ENCODE measurements at regions not wholly inside any gene's neighbourhood (a gene's known extent, or its start where the extent isn't known, plus 50 kb on each side); places are given as distances from the start of the nearest gene placed in this dataset.

DNA sequence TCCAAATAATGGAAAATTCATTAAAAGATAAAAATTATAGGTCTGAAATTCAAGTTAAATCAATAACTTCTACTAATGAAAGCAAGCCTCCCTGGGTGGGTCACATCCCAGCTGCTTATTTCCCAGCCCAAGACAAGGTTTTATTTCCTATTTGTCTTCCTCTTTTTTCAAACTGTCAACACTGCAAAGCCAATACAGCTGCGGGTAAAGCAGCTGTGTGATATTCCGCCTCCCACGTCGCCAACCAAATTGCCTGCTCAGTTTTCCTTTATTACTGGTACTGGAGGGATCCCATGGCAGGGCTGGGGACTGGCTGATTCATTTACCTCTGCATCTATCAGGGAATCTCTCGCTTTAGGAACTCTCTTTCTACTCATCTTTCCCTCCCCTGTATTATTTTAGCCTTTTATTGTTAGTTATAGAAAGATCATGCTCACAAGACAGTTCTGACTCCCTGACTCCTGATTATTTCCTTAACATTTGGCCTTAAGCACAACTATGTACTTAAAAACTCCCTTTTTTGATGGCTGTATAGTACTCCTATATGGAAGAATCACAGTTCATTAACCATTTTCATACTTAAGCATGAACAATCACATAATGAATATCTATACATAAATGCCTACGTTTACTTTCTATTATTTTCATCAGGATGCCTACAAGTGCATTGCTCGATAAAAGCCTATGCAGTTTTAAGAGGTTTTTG is 253.1 kb downstream of the CDCA7 start:
- no peaks in the 10 kb centered on the region for H3K4me1 ChIP-seq
- intact Hi-C loops (cut with micrococcal nuclease), result no loop called here
- peak; percentile 16 for DNase-seq
- H3K27me3 ChIP-seq (ENCODE audit: low read depth), result peaks cover 20% of the 10 kb centered on the region
- no peak overlapping the region for H3K4me3 ChIP-seq
- H3K27ac ChIP-seq (replicated peaks), result no peak overlapping the region
- H3K36me3 ChIP-seq, result no peaks in the 10 kb centered on the region
- TF ChIP-seq, protein P1, sequence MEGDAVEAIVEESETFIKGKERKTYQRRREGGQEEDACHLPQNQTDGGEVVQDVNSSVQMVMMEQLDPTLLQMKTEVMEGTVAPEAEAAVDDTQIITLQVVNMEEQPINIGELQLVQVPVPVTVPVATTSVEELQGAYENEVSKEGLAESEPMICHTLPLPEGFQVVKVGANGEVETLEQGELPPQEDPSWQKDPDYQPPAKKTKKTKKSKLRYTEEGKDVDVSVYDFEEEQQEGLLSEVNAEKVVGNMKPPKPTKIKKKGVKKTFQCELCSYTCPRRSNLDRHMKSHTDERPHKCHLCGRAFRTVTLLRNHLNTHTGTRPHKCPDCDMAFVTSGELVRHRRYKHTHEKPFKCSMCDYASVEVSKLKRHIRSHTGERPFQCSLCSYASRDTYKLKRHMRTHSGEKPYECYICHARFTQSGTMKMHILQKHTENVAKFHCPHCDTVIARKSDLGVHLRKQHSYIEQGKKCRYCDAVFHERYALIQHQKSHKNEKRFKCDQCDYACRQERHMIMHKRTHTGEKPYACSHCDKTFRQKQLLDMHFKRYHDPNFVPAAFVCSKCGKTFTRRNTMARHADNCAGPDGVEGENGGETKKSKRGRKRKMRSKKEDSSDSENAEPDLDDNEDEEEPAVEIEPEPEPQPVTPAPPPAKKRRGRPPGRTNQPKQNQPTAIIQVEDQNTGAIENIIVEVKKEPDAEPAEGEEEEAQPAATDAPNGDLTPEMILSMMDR (IDR thresholded peaks at IDR 0.05; ENCODE audit: borderline replicate concordance), result no peak
- no peaks in the 10 kb centered on the region for H3K9me3 ChIP-seq (replicated peaks)

DNA sequence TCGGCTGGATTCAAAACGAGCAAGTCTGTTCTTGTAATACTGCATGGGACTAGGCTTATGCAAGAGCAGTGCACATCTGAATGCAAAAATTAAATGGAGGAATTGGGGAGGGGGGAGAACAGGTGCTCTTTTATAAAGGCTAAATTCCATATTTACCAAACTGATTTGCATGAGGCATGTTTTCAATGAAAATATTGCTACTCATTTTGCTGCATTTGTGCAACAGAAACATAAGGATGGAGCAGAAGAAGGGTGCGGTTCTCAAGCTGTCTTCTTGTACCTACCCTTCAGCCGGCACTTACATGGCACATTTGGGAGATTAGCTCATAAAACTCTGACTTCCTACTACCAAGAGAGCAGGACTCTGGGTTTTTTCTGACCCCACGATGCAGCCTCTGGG is 256.4 kb downstream of the CDCA7 start:
- peaks cover 30% of the 10 kb centered on the region for H3K27me3 ChIP-seq (ENCODE audit: low read depth)
- no peak for DNase-seq
- H3K4me1 ChIP-seq, result no peaks in the 10 kb centered on the region
- H3K4me3 ChIP-seq, result no peak overlapping the region
- H3K27ac ChIP-seq (replicated peaks), result no peak overlapping the region
- no peaks in the 10 kb centered on the region for H3K36me3 ChIP-seq
- H3K9me3 ChIP-seq (replicated peaks), result no peaks in the 10 kb centered on the region
- TF ChIP-seq, protein P1 (IDR thresholded peaks at IDR 0.05; ENCODE audit: borderline replicate concordance), result no peak
- intact Hi-C loops (cut with micrococcal nuclease), result no loop called here

DNA sequence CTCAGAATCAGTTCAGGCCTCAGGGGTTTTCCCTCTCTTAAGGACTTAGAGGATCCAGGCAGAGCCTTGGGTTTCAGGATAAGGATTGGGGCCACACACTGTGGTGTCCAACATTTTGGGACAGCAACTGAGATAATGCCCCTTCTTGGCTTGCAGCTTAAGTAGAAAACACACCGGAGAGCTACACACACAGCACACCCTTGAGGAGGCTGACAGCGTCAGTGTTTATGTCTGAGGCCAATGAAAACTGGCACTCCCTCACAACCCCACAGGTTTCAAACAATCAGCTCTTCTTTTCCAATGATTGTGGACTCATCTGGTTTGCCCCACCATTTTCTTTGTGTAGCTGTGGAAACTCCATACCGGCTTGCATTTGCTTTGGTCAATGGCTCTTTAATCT is 257.7 kb downstream of the CDCA7 start:
- Histone ChIP-seq H3K27ac (replicated peaks) (no peak overlapping the region), H3K4me1 (no peaks in the 10 kb centered on the region), H3K27me3 (ENCODE audit: low read depth) (peaks cover 30% of the 10 kb centered on the region), H3K4me3 (no peak overlapping the region), H3K36me3 (no peaks in the 10 kb centered on the region), H3K9me3 (replicated peaks) (peaks cover 7% of the 10 kb centered on the region)
- TF ChIP-seq, protein P1 (IDR thresholded peaks at IDR 0.05; ENCODE audit: borderline replicate concordance), result no peak
- no peak for DNase-seq
- intact Hi-C loops (cut with micrococcal nuclease), result no loop called here

DNA sequence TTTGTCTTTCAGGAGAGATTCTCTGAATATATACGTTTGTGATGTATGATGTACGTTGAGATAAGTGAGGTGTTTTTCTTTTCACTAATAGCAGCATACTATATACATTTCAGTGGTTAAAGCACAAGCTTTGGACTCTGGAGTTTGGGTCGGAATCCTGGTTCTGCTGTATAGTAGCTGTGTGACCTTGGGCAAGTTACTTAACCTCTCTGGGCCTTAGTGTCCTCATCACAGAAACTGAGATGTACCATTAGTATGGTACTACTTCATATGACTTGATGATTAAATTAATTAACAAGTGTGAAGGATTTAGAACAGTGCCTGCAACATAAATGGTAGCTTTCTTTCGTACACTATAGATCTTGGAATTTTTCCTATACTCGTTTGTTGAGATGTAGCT is 258.7 kb downstream of the CDCA7 start:
- H3K4me3 ChIP-seq, result no peak overlapping the region
- H3K9me3 ChIP-seq (replicated peaks), result peaks cover 9% of the 10 kb centered on the region
- no peak overlapping the region for H3K27ac ChIP-seq (replicated peaks)
- intact Hi-C loops (cut with micrococcal nuclease), result no loop called here
- no peaks in the 10 kb centered on the region for H3K36me3 ChIP-seq
- no peak for DNase-seq
- no peaks in the 10 kb centered on the region for H3K4me1 ChIP-seq
- TF ChIP-seq, protein P1 (IDR thresholded peaks at IDR 0.05; ENCODE audit: borderline replicate concordance), result no peak
- H3K27me3 ChIP-seq (ENCODE audit: low read depth), result peaks cover 30% of the 10 kb centered on the region

- DNase-seq, result no peak
- H3K4me1 ChIP-seq, result no peaks in the 10 kb centered on the region
These were observed 259.7 kb downstream of the CDCA7 start for GRCh38 chr2:173614265-173614930.

More at GRCh38 chr2:173614265-173614930, 259.7 kb downstream of the CDCA7 start:
- H3K27me3 ChIP-seq (ENCODE audit: low read depth), result peaks cover 27% of the 10 kb centered on the region
- peaks cover 9% of the 10 kb centered on the region for H3K9me3 ChIP-seq (replicated peaks)
- TF ChIP-seq, protein P1 (IDR thresholded peaks at IDR 0.05; ENCODE audit: borderline replicate concordance), result no peak
- H3K4me3 ChIP-seq, result no peak overlapping the region
- intact Hi-C loops (cut with micrococcal nuclease), result no loop called here
- H3K36me3 ChIP-seq, result no peaks in the 10 kb centered on the region
- H3K27ac ChIP-seq (replicated peaks), result no peak overlapping the region
